GM12878 (cell line): ENCODE measurements at regions not wholly inside any gene's neighbourhood (a gene's known extent, or its start where the extent isn't known, plus 50 kb on each side); places are given as distances from the start of the nearest gene placed in this dataset.

Experiments used
- ATAC-seq: fragments of 200-7000 bp; cut with Tn5 transposase; 3 replicates; pipeline ENCODE4 v1.9.1; 2020; ENCODE audit warnings: mild to moderate bottlenecking, moderate library complexity
- BruUV-seq: library from RNA; stranded (reverse); fragments of 400-500 nt; replicated peaks from 2 replicates; lab custom pipeline; 2021; lab: Mats Ljungman, UMichigan
- CTCF ChIA-PET: fragments of 300-600 bp; sonication (Branson Sonifier 250); formaldehyde crosslinking; extraction: SDS; loops from one replicate; lab custom pipeline; 2021; ENCODE audit warnings: inconsistent platforms; lab: Yijun Ruan, JAX
- POLR2A ChIA-PET: fragments of 350-600 bp; formaldehyde crosslinking; extraction: SDS; loops from one replicate; lab custom pipeline; 2021; ENCODE audit warnings: inconsistent platforms; lab: Charles Lee
- RAD21 ChIA-PET: fragments of 300-600 bp; sonication (Branson Sonifier 250); formaldehyde crosslinking; loops from one replicate; lab custom pipeline; 2023; ENCODE audit warnings: antibody characterized with exemption; ENCODE audit not compliant: unreplicated experiment; lab: Charles Lee
- SMC1A ChIA-PET: fragments of 300-600 bp; sonication (Branson Sonifier 250); formaldehyde crosslinking; loops from one replicate; lab custom pipeline; 2023; ENCODE audit not compliant: unreplicated experiment, uncharacterized antibody; lab: Charles Lee
- DNase-seq: peaks from one replicate; pipeline ENCODE4 v3.0.0-alpha.2; 2011; ENCODE audit warnings: low read depth, low spot score
- FAIRE-seq: peaks from 3 replicates; lab custom pipeline; 2011; peaks lifted over from hg19 to GRCh38; lab: Jason Lieb, UNC
- H2AFZ ChIP-seq: 2 replicates; pipeline ENCODE4 v1.6.0; 2011; ENCODE audit warnings: low read depth, low read length, control low read depth; ENCODE audit not compliant: control insufficient read depth
- H3K27ac ChIP-seq: 2 replicates; pipeline ENCODE4 v1.5.1; 2011; ENCODE audit warnings: control low read depth; ENCODE audit not compliant: control insufficient read depth, insufficient read depth
- H3K27me3 ChIP-seq, 2 experiments: replicated peaks in 1 of 2; 2 replicates each; pipeline versions ENCODE4 v1.6.0 to v1.6.1; 2011; ENCODE audit warnings: low read length in 1 of 2; ENCODE audit not compliant: control insufficient read depth in 2 of 2, insufficient read depth in 2 of 2
- H3K36me3 ChIP-seq, 2 experiments: 2 replicates each; pipeline ENCODE4 v1.5.1; 2011; ENCODE audit warnings: low read length in 1 of 2; ENCODE audit not compliant: control insufficient read depth in 2 of 2, insufficient read depth in 2 of 2
- H3K4me1 ChIP-seq: 2 replicates; pipeline ENCODE4 v1.6.1; 2011; ENCODE audit warnings: mild to moderate bottlenecking, low read length, moderate library complexity, mixed read lengths; ENCODE audit not compliant: control insufficient read depth, insufficient read depth
- H3K4me2 ChIP-seq: 2 replicates; pipeline ENCODE4 v1.6.0; 2011; ENCODE audit warnings: control low read depth; ENCODE audit not compliant: control insufficient read depth, insufficient read depth
- H3K4me3 ChIP-seq: fragments of 200-600 bp; sonication (generic); 2 replicates; pipeline ENCODE4 v1.5.1; 2016
- H3K79me2 ChIP-seq: 2 replicates; pipeline ENCODE4 v1.6.0; 2011; ENCODE audit warnings: low read length; ENCODE audit not compliant: control insufficient read depth, insufficient read depth
- H3K9ac ChIP-seq: 2 replicates; pipeline ENCODE4 v1.8.0; 2011; ENCODE audit warnings: low read length, control low read depth, mixed read lengths; ENCODE audit not compliant: control insufficient read depth, insufficient read depth
- H3K9me3 ChIP-seq: replicated peaks from 3 replicates; pipeline ENCODE4 v1.5.1; 2011; ENCODE audit warnings: mild to moderate bottlenecking, low read length; ENCODE audit not compliant: control insufficient read depth, insufficient read depth
- H4K20me1 ChIP-seq: 2 replicates; pipeline ENCODE4 v1.6.0; 2011; ENCODE audit not compliant: control insufficient read depth, insufficient read depth
- BMI1 ChIP-seq: fragments of 450-650 bp; IDR thresholded peaks from 2 replicates; pipeline ENCODE4 v1.6.1; 2016; ENCODE audit warnings: mild to moderate bottlenecking, moderate library complexity, borderline replicate concordance
- CHD2 ChIP-seq: IDR thresholded peaks from 2 replicates; pipeline ENCODE4 v1.6.1; 2011; ENCODE audit warnings: low read depth, low read length, improper control_type of control experiment, borderline replicate concordance
- CREB1 ChIP-seq: IDR thresholded peaks from 2 replicates; pipeline ENCODE4 v1.6.1; 2012; ENCODE audit warnings: low read depth, mild to moderate bottlenecking, inconsistent platforms
- FOXM1 ChIP-seq: IDR thresholded peaks from 2 replicates; pipeline ENCODE4 v1.6.1; 2012; ENCODE audit warnings: low read depth, mild to moderate bottlenecking, inconsistent platforms, low read length, moderate library complexity
- HDAC6 ChIP-seq: fragments of 200-600 bp; sonication (generic); IDR thresholded peaks from one replicate; pipeline ENCODE4 v1.8.0; 2017; ENCODE audit warnings: antibody characterized with exemption; ENCODE audit not compliant: unreplicated experiment
- MEF2A ChIP-seq: IDR thresholded peaks from 2 replicates; pipeline ENCODE4 v1.6.1; 2011; ENCODE audit warnings: low read depth, mild to moderate bottlenecking, low read length, moderate library complexity; ENCODE audit not compliant: insufficient read depth
- MXI1 ChIP-seq: fragments of 150-350 bp; IDR thresholded peaks from 2 replicates; pipeline ENCODE4 v1.6.1; 2011; ENCODE audit warnings: low read depth, mild to moderate bottlenecking, inconsistent platforms, low read length, improper control_type of control experiment
- MYC ChIP-seq: IDR thresholded peaks from 2 replicates; pipeline ENCODE4 v1.6.1; 2011; ENCODE audit warnings: mild to moderate bottlenecking, low read length, moderate library complexity, inconsistent platforms; ENCODE audit not compliant: insufficient read depth, insufficient replicate concordance, insufficient read length, severe bottlenecking
- NBN ChIP-seq: fragments of 450-650 bp; IDR thresholded peaks from 2 replicates; pipeline ENCODE4 v1.6.1; 2016
- NFYA ChIP-seq: IDR thresholded peaks from 2 replicates; pipeline ENCODE4 v1.6.1; 2011; ENCODE audit warnings: low read depth, mild to moderate bottlenecking, low read length, improper control_type of control experiment, borderline replicate concordance
- NFYB ChIP-seq: IDR thresholded peaks from 2 replicates; pipeline ENCODE4 v1.6.1; 2011; ENCODE audit warnings: low read depth, mild to moderate bottlenecking, low read length, improper control_type of control experiment, moderate library complexity; ENCODE audit not compliant: insufficient read depth
- RB1 ChIP-seq: fragments of 450-650 bp; formaldehyde crosslinking; IDR thresholded peaks from 2 replicates; pipeline ENCODE4 v1.6.1; 2017; ENCODE audit warnings: mild to moderate bottlenecking, borderline replicate concordance
- RBBP5 ChIP-seq: fragments of 200-600 bp; sonication (generic); conservative IDR thresholded peaks from 2 replicates; pipeline ENCODE4 v1.6.1; 2016
- SIN3A ChIP-seq: IDR thresholded peaks from 2 replicates; pipeline ENCODE4 v1.6.1; 2012; ENCODE audit warnings: low read depth, low read length, improper control_type of control experiment
- TCF12 ChIP-seq: IDR thresholded peaks from 2 replicates; pipeline ENCODE4 v1.6.1; 2011; ENCODE audit warnings: low read depth, mild to moderate bottlenecking, low read length
- ZSCAN29 ChIP-seq: fragments of 450-650 bp; IDR thresholded peaks from 2 replicates; pipeline ENCODE4 v1.6.1; 2017; ENCODE audit warnings: mild to moderate bottlenecking, moderate library complexity
- WGBS: methylation state at CpG from one replicate; pipeline ENCODE4 v1.1.6; 2016; ENCODE audit warnings: low lambda C conversion rate; ENCODE audit not compliant: insufficient replicate concordance, insufficient coverage; ENCODE audit errors: missing lambda C conversion rate; 5-methylcytosine and 5-hydroxymethylcytosine counted together
- in situ Hi-C: fragments of 300-500 bp; cut with MboI; formaldehyde crosslinking; loops from 9 replicates; pipeline ENCODE4 v1.14.3; 2018; ENCODE audit warnings: mixed read lengths
- intact Hi-C: fragments of 100-400 bp; cut with micrococcal nuclease; formaldehyde crosslinking; loops from one replicate; pipeline ENCODE4 v1.14.2; 2022; ENCODE audit not compliant: unreplicated experiment
- TF ChIP-seq, protein P1 (sequence below): IDR thresholded peaks from 2 replicates; pipeline ENCODE4 v1.6.1; 2012; ENCODE audit warnings: low read depth, low read length, improper control_type of control experiment
- TF ChIP-seq, protein P2 (sequence below): fragments of 450-650 bp; IDR thresholded peaks from 2 replicates; pipeline ENCODE4 v1.6.1; 2017; ENCODE audit warnings: borderline replicate concordance
- TF ChIP-seq, protein P3 (sequence below): fragments of 450-650 bp; IDR thresholded peaks from 2 replicates; pipeline ENCODE4 v1.6.1; 2017; ENCODE audit warnings: mild to moderate bottlenecking, moderate library complexity

DNA sequence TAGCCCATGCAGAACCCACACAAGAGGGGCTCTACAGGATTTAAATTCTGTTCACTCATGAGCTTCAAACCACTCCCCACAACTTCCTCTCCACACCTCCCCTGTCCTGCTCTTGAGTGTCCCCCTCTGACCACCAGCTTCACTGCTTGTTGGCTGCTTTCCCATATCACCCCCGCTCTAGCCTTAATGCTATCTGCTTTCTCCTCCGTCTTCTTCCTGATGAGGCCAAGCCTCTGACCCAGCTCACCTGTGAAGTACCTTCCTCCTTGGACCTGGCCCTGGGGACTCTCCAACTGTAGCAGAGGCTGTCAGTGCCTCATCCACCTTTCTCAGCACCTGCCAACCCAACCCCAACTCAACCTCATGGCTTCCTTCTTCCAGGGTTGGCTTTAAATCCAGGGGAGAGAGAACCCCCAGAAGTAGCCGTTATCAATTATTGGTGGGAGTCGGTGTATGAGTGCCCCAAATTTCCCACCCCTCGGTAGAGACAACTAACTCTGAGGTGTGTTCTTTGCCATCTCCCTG is 174.8 kb downstream of the MINAR1 start:
- no peak for FAIRE-seq
- RAD21 ChIA-PET, result no interaction called here

More for the DNA sequence above, 174.8 kb downstream of the MINAR1 start:
- Histone ChIP-seq H3K27ac (no peak overlapping the region), H3K36me3 (no peaks in the 10 kb centered on the region), H3K4me1 (no peaks in the 10 kb centered on the region), H3K4me3 (no peak overlapping the region), H3K9me3 (no peaks in the 10 kb centered on the region), H4K20me1 (no peaks in the 10 kb centered on the region), H3K79me2 (no peaks in the 10 kb centered on the region), H3K27me3 (no peaks in the 10 kb centered on the region; a peak in 3 of 4 replicates), H3K9ac (no peak overlapping the region), H2AFZ (no peak overlapping the region), H3K4me2 (no peak overlapping the region)
- BruUV-seq, result no TSS peak
- CTCF ChIA-PET, result interaction anchor here (1.0 to 2.4 kb wide), 3 partner anchors 10 to 247 kb away, joined by 3 to 18 read pairs (median 3); no protein-coding TSS in a partner anchor
- DNase-seq, result no peak
- WGBS, result 43% methylated on average over 5 of the region's 5 CpGs
- POLR2A ChIA-PET, result no interaction called here
- no peak for ATAC-seq
- SMC1A ChIA-PET, result interaction anchor here (0.8 kb wide), 1 partner anchor 11 kb away, joined by 5 read pairs; no protein-coding TSS in a partner anchor
- intact Hi-C loops, result no loop called here
- in situ Hi-C loops, result no loop called here
- TF ChIP-seq MXI1 (no peak), HDAC6 (no peak), ZSCAN29 (no peak), SIN3A (no peak), BMI1 (no peak), NBN (no peak), MEF2A (no peak), FOXM1 (no peak), MYC (no peak), CREB1 (no peak), NFYB (no peak), RB1 (no peak), TCF12 (no peak), CHD2 (no peak), NFYA (no peak), RBBP5 (no peak)
- TF ChIP-seq, protein P1, sequence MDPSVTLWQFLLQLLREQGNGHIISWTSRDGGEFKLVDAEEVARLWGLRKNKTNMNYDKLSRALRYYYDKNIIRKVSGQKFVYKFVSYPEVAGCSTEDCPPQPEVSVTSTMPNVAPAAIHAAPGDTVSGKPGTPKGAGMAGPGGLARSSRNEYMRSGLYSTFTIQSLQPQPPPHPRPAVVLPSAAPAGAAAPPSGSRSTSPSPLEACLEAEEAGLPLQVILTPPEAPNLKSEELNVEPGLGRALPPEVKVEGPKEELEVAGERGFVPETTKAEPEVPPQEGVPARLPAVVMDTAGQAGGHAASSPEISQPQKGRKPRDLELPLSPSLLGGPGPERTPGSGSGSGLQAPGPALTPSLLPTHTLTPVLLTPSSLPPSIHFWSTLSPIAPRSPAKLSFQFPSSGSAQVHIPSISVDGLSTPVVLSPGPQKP, result no peak
- TF ChIP-seq, protein P2, sequence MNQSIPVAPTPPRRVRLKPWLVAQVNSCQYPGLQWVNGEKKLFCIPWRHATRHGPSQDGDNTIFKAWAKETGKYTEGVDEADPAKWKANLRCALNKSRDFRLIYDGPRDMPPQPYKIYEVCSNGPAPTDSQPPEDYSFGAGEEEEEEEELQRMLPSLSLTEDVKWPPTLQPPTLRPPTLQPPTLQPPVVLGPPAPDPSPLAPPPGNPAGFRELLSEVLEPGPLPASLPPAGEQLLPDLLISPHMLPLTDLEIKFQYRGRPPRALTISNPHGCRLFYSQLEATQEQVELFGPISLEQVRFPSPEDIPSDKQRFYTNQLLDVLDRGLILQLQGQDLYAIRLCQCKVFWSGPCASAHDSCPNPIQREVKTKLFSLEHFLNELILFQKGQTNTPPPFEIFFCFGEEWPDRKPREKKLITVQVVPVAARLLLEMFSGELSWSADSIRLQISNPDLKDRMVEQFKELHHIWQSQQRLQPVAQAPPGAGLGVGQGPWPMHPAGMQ, result no peak
- TF ChIP-seq, protein P3, sequence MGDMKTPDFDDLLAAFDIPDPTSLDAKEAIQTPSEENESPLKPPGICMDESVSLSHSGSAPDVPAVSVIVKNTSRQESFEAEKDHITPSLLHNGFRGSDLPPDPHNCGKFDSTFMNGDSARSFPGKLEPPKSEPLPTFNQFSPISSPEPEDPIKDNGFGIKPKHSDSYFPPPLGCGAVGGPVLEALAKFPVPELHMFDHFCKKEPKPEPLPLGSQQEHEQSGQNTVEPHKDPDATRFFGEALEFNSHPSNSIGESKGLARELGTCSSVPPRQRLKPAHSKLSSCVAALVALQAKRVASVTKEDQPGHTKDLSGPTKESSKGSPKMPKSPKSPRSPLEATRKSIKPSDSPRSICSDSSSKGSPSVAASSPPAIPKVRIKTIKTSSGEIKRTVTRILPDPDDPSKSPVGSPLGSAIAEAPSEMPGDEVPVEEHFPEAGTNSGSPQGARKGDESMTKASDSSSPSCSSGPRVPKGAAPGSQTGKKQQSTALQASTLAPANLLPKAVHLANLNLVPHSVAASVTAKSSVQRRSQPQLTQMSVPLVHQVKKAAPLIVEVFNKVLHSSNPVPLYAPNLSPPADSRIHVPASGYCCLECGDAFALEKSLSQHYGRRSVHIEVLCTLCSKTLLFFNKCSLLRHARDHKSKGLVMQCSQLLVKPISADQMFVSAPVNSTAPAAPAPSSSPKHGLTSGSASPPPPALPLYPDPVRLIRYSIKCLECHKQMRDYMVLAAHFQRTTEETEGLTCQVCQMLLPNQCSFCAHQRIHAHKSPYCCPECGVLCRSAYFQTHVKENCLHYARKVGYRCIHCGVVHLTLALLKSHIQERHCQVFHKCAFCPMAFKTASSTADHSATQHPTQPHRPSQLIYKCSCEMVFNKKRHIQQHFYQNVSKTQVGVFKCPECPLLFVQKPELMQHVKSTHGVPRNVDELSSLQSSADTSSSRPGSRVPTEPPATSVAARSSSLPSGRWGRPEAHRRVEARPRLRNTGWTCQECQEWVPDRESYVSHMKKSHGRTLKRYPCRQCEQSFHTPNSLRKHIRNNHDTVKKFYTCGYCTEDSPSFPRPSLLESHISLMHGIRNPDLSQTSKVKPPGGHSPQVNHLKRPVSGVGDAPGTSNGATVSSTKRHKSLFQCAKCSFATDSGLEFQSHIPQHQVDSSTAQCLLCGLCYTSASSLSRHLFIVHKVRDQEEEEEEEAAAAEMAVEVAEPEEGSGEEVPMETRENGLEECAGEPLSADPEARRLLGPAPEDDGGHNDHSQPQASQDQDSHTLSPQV, result no peak
